ENCODE measurements at regions not wholly inside any gene's neighbourhood (a gene's known extent, or its start where the extent isn't known, plus 50 kb on each side); places are given as distances from the start of the nearest gene placed in this dataset.

GRCh38 chr2:160630801-160631590, 137.4 kb upstream of the RBMS1 start:
- no peak for DNase-seq (ENCODE audit: low read depth)

DNA sequence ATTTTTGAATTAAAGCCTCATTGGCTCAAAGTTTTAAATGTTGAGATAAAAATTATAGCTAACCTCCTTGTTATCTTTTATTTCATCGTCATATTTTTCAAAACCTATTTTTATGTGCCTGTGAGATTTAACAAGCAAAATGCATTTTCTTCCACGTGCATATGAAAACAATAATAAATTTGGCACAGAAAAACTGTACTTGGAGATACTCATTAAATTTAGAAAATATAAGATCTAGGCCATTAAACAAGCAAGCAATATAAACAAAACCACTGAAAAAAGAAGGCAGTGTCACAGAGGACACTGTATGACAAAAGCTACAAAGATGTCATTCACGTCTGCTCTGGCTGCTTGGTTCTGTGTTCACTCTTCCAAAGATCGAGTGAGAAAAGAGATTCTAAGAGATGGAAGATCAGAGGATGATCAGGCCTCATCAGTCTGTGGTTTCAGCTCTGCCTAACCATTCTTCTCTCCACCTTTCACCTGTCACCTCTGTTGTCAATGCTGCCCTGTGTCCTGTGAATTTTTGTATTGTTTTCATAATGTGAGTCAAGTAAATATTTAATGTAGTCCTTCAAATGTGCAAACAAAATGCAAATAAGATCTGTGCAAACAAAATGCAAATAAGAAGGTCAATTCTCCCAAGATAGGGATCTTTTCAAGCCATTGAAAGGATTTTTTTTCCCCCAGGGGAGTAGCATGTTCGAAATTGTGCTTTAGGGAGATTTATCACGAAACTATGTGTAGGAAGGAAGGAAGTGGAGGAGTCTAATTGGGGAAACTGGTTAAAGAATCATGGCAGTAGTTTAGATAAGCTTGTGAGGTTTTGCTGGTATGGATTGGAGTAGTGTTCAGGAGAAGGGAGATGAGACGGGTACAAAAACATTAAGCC, 138.7 kb upstream of the RBMS1 start:
- DNase-seq (ENCODE audit: low read depth) = no peak

DNA sequence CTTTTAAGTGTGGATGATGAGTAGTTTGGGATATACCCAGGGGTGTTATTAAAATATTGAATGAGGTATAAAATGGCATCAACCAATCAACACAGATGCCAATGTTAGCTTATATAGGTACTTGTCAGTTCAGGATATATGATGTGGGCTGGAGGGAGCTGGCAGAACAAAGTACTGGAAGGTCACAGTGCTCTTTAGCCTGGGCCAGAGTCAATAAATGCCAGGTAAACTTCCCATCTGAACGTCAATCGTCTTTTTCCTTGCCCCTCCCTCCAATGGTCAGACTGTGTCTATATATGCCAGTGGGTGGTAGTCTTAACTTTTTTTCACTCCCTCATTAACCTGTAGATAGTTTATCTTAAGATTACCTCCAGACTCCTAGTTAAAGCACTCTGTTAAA, 140.8 kb upstream of the RBMS1 start:
- DNase-seq (ENCODE audit: low read depth) = no peak

DNA sequence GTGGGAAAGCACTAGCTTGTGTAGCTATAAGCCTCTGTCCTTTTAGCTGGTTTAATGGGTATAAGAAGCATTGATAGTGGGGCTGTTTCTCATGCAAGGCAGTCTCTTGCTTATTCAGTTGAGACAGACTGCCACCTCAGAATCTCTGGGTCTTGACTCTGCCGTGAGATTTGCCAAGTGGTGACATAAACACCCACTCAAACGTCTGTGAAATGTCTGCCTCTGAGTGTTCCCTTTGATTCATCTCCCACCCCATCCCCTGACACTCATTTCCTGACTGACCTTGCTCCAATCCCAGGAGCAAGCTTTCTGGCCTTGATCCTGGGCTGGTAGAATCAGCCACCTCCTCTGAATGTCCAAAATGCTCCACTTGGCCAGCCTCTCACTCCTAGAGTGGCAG, 141.9 kb upstream of the RBMS1 start:
- DNase-seq (ENCODE audit: low read depth) = no peak

DNA sequence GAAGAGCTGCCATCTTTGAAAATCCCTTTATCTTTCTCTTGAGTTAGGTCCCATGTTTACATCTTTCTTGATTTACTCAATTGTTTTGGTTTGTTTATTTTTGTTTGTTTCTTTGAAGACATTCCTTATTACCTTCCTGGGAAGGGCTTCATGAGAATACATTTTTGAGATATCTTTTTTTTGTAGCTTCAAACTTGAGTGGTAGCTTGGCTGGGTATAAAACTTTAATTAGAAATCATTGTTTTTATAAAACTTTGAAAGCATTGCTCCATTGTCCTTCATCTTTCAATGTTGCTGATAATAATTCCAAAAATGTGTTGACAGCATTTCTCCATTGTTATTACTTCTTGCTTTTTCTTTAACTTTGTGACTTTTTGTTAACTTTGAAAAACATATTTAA, 145.9 kb upstream of the RBMS1 start:
- no peak for DNase-seq (ENCODE audit: low read depth)

DNA sequence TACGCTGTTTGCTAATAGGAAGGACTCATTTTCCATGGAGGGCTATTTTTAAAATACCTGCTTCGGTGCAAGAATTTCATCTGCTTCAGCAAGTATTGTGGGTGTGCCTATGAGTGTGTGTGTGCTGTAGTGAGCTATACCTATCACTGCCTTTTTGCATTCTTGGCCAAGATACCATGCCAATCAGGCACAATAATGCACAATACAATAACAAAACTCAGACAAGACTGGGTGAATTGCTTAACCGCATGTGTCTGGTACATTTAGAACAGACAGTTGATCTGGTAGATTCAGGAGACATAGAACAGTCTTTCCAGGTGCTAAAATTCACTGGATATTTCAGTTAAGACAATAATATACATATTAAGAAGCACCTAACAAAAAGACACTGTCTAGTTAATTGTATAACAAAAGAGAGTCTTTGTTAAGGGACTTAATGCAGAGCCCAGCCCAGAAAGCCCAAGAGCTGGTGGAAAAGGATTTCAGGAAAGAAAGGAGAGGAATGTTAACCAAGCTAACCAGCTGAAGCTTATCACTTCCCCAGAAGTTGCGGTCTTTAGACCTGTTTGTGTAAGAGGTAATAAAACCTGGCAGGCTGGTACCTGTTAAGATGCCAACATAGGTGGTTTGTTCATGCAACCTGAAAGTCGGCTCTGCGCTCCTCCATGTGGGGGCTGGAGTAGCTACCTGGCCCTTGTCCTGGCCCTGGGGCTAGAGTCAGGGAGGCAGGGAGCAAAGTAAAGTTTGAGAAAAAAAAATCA, 153.3 kb upstream of the RBMS1 start:
- DNase-seq (ENCODE audit: low read depth) = no peak

DNA sequence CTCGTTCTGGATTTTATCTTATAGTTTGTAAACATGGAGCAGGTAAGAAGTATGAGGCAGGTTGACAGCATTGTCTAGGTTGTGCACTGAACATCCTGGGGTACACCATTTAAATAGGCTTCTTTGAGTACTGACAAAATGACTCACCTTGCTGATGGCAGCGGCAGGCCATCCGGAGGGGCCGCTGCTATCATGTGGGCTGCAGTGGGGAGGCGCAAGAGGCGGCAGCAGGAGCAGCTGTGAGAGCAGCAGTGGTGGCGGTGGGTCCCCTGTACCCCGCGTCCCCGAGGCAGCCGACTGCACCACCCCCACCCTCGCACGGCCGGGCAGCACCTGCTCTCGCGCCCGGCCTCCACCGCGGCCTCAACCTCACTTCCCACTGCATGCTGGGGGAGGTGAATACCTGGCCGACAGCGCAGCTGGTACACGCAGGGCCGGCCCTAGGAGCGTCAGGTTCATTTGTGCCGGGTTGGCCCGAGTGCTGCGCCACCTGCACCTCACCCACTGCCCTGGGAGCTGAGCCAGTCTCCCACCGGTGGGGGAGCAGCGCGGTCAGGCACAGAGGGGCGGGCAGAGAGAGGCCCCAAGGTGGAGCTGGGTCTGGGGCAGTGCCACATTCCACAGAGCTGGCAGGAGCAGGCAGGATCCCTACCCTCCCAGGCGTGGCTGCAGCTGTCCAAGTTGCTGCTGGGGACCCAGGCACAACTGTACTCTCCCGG, 154.5 kb upstream of the RBMS1 start:
- DNase-seq (ENCODE audit: low read depth) = no peak

DNA sequence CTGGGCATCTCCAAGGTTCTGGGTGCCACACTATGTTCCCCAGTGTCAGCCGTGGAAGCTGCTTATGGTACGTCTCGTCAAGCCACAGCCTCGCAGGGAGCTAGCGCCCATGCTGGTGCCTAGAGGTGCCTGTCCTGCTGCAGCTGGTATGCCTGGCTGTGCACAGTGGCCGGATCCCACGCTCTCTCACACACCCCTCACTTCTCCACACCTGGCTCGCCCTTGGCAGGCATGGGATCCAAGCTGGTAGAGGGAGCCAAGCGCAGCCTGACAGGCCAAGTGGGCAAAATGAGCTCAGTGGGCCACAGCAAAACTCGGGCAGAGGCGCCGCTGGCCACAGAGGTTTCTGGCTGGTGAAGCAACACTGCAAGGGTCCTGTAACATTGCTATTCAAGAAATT, 156.1 kb upstream of the RBMS1 start:
- DNase-seq (ENCODE audit: low read depth) = no peak

- no peak for DNase-seq (ENCODE audit: low read depth)
Measured at GRCh38 chr2:160650196-160651118, 156.8 kb upstream of the RBMS1 start.

DNA sequence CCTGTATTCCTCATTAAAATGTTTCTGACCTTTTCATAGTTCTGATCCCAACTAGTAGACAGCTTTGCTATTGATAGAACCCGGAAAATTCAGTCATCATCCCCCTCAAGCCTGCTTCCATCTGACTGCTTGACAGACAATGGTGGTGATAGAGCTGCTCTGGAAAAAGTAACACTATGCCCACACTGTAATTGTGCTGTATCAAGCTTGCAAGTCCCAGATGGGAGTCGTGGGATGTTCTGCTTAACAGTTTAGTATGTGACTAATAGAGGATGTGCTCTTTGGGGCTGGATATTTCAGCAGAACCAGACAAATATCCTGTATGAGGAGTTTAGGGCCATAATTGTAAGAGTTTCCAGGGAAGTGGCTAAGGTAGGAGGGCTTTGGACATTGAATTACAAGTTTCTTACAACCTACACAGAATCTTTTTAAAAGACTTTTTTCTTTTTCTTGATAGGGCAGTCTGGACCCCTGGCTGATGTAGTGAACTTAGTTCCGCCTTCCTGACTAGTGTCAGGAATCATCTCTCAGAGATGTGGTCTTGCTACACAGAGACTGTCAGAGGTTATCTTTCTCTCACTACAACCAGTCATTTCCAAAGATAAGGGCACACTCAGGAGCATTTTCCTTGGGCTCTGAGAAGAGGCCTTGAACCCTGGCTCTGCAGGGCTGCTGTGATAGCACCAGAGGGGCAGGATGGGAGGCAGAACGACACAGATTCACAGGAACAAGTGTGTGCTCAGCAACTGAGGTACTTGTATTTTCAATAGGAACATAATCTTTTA, 158.0 kb upstream of the RBMS1 start:
- DNase-seq (ENCODE audit: low read depth) = no peak

DNA sequence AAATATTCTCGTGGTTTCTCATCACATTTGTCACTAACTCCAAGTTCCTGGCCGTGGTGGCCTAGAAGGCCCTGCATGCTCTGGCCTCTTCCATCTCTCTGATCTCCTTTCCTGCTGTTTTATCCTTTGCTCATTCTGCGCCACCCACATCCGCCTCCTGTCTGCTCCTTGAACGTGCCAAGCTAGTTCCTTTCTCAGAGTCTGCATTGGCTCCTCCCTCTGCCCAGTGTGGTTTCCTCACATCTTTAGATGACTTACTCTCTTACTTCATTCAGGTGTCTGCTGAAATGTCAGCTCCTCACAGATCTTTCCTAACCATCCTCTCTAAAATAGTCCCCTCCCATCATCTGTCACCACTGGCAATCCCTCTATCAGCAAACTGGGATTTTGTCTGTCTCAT, 158.6 kb upstream of the RBMS1 start:
- no peak for DNase-seq (ENCODE audit: low read depth)

- no peak for DNase-seq (ENCODE audit: low read depth)
Measured at GRCh38 chr2:160657196-160657595, 163.6 kb upstream of the RBMS1 start.

- no peak for DNase-seq (ENCODE audit: low read depth)
Measured at GRCh38 chr2:160658851-160659250, 165.2 kb upstream of the RBMS1 start.

GRCh38 chr2:160660741-160661140, 167.1 kb upstream of the RBMS1 start:
- no peak for DNase-seq (ENCODE audit: low read depth)

- no peak for DNase-seq (ENCODE audit: low read depth)
Measured at GRCh38 chr2:160664603-160665140, 171.1 kb upstream of the RBMS1 start.

DNA sequence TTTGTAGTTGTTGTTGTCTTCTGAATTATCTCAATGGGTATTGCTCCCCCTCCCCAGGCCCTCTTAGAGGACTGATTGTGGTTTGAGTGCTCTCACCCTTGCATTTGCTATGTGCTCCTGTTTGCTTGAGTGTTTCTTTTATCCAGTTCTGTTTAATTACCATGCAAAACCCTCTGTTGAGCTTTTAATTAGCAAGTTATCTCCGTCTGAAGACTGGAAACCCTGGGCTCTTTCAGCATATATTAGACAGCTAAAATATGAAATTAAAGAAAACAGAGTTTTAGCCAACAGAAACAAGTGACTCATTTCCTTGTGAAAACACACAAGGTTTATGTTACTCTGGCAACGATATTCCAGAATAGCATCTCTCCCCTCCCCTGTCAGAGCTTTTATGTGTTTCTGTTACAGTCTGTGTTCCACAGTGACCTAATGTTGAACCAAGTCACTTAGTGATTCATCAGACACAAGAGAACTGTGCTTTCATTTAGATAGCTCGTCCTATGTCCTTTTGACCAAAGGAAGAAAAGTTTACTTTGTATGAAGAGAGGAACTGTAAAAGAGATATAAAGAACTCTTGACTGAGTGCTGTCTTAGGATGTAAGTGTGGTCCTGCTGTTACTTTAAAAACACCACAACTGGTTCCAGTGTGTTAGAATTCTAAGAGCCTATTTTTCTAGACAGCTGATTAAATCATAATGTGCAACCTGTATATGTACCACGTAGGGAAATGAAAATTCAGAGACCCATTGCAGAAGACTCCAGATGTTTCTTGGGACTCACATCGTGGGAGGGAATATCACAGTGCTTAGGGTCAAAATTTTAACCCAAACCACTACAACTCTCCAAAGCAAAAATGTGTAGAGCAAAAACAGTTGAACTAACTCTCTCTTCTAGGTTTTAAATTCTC, 172.8 kb upstream of the RBMS1 start:
- DNase-seq (ENCODE audit: low read depth) = peak; percentile 94

GRCh38 chr2:160667811-160668210, 174.2 kb upstream of the RBMS1 start:
- DNase-seq (ENCODE audit: low read depth) = no peak

DNA sequence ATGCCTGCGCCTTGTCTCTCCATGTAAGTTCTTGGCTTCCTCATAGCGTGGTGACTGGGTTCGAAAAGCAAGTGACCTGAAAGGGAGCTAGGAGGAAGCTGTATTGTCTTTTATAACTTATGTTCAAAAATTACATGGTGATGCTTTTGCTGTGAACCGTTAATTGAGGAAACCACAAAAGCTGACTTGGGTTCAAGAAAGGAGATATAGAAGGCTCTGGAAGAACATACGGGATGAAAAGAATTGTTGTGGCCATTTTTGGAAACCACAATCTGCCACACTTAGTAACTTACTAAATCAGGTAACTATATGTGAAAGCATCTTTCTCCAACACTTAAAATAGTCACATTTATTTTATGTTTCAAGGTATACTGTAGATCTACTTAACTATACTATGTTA, 177.0 kb upstream of the RBMS1 start:
- DNase-seq (ENCODE audit: low read depth) = no peak

DNA sequence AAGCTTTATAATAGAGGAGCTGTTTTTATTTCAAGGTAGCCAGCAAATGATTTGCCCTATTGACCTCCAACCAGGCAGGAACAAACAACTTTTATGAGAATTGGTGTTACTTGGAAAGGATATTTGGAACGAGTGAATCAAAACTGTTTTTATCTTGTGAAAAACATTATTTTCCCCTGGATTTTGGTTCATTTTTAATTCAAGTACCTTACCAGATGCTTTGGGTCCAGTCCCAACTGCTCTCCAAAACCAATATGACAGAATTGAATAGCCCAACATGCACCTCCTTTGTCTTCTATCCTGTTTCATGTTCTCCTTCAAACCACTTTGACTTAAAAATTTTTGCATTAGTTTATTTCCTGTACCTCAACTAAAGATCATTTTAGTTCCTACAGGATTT, 178.6 kb upstream of the RBMS1 start:
- DNase-seq (ENCODE audit: low read depth) = no peak
